ENCODE measurements at regions not wholly inside any gene's neighbourhood (a gene's known extent, or its start where the extent isn't known, plus 50 kb on each side); places are given as distances from the start of the nearest gene placed in this dataset.

GRCh38 chr18:25704071-25704470, 352.1 kb upstream of the ZNF521 start:
- no peak for DNase-seq
- H3K4me1 Mint-ChIP-seq, result no peaks in the 10 kb centered on the region
- no peak overlapping the region for H3K27ac Mint-ChIP-seq
- H3K9me3 Mint-ChIP-seq, result peaks cover 0 to 1% of the 10 kb centered on the region in 2 donors
- no peaks in the 10 kb centered on the region for H3K36me3 Mint-ChIP-seq
- no peak overlapping the region for H3K4me3 Mint-ChIP-seq
- peaks cover 7 to 9% of the 10 kb centered on the region in 2 donors for H3K27me3 Mint-ChIP-seq
- ATAC-seq (replicated peaks), result no peak

- Mint-ChIP-seq H3K36me3 (no peaks in the 10 kb centered on the region), H3K4me1 (no peaks in the 10 kb centered on the region), H3K27ac (no peak overlapping the region), H3K9me3 (peaks cover 0 to 1% of the 10 kb centered on the region in 2 donors), H3K27me3 (peaks cover 7 to 9% of the 10 kb centered on the region in 2 donors), H3K4me3 (no peak overlapping the region)
- DNase-seq, result no peak
- ATAC-seq (replicated peaks), result no peak
Observed at GRCh38 chr18:25701821-25702220, 349.9 kb upstream of the ZNF521 start.

- Mint-ChIP-seq H3K36me3 (no peaks in the 10 kb centered on the region), H3K9me3 (no peaks in the 10 kb centered on the region), H3K27ac (no peak overlapping the region), H3K4me3 (no peak overlapping the region), H3K27me3 (no peaks in the 10 kb centered on the region), H3K4me1 (no peaks in the 10 kb centered on the region)
- no peak for ATAC-seq (replicated peaks)
- no peak for DNase-seq
Observed at GRCh38 chr18:25686960-25687500, 335.1 kb upstream of the ZNF521 start.

GRCh38 chr18:25685088-25685487, 333.1 kb upstream of the ZNF521 start:
- no peaks in the 10 kb centered on the region for H3K36me3 Mint-ChIP-seq
- ATAC-seq (replicated peaks), result no peak
- no peaks in the 10 kb centered on the region for H3K27me3 Mint-ChIP-seq
- no peak for DNase-seq
- no peaks in the 10 kb centered on the region for H3K9me3 Mint-ChIP-seq
- H3K4me1 Mint-ChIP-seq, result no peaks in the 10 kb centered on the region
- H3K4me3 Mint-ChIP-seq, result no peak overlapping the region
- no peak overlapping the region for H3K27ac Mint-ChIP-seq

DNA sequence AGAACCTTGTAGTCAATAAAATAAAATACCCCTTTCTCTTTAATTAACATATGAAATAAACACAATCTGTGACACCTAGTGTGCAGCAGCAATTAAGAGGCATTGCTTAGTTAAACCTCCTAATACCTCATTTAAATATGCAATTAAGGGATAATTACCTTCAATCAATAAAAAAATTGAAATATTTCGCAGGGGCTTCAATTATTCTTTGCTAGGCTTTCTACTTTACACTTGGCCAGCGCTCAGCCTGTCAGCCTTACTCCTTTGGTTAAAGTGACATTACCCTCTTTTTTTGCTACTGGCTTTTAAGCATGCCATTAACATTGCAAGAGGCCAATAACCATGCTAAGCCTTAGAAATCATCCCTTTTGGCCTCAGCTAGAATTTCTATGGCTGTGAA, 327.5 kb upstream of the ZNF521 start:
- H3K27me3 Mint-ChIP-seq, result peaks cover 0 to 6% of the 10 kb centered on the region in 2 donors
- no peak overlapping the region for H3K4me3 Mint-ChIP-seq
- H3K4me1 Mint-ChIP-seq, result no peaks in the 10 kb centered on the region
- DNase-seq, result no peak
- no peak overlapping the region for H3K27ac Mint-ChIP-seq
- H3K9me3 Mint-ChIP-seq, result no peaks in the 10 kb centered on the region
- ATAC-seq (replicated peaks), result no peak
- no peaks in the 10 kb centered on the region for H3K36me3 Mint-ChIP-seq

DNA sequence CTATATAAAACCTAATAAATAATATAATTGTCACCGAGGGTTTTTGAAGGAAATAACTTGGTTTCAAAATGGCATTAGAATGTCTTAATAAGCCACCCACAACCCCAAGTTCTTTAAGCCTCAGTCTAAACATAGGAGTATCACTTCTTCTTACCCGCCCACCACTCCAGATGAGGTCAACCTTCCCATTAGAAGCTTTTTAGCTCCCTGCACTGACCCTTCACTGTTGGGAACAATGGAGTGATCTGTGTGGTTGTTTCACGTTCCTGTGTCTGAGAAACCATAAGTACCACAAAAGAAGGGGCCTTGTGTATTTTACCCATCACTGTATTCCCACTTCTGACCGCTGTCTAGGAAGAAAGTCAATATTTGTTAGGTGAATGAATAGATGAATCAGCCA, 326.3 kb upstream of the ZNF521 start:
- Mint-ChIP-seq H3K27me3 (peaks cover 0 to 12% of the 10 kb centered on the region in 2 donors), H3K36me3 (no peaks in the 10 kb centered on the region), H3K9me3 (no peaks in the 10 kb centered on the region), H3K4me3 (no peak overlapping the region), H3K27ac (no peak overlapping the region), H3K4me1 (no peaks in the 10 kb centered on the region)
- no peak for ATAC-seq (replicated peaks)
- no peak for DNase-seq

- peaks cover 0 to 1% of the 10 kb centered on the region in 2 donors for H3K9me3 Mint-ChIP-seq
- ATAC-seq (replicated peaks), result no peak
- H3K27me3 Mint-ChIP-seq, result peaks cover 5 to 19% of the 10 kb centered on the region in 2 donors
- H3K36me3 Mint-ChIP-seq, result no peaks in the 10 kb centered on the region
- DNase-seq, result no peak
- no peaks in the 10 kb centered on the region for H3K4me1 Mint-ChIP-seq
- H3K4me3 Mint-ChIP-seq, result no peak overlapping the region
- H3K27ac Mint-ChIP-seq, result no peak overlapping the region
Observed at GRCh38 chr18:25675123-25675850, 323.3 kb upstream of the ZNF521 start.

DNA sequence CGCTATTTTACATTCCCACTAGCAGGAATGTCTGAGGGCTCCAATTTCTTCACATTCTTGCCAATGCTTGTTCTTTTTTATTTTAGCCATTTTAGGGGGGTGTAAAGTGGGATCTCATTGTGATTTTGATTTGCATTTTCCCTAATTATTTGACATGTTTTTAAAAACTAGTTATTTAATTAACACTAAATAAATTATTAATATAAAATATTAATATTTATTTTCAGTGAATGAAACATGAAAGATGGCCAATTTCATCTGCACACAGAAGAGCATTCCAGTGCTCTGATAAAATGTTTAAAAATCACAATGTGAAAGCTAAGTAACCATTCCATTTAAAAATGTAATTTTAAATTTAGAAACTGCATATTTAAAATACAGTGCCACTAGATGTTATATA, 322.2 kb upstream of the ZNF521 start:
- no peak overlapping the region for H3K4me3 Mint-ChIP-seq
- H3K27ac Mint-ChIP-seq, result no peak overlapping the region
- DNase-seq, result no peak
- H3K27me3 Mint-ChIP-seq, result peaks cover 5 to 19% of the 10 kb centered on the region in 2 donors
- H3K36me3 Mint-ChIP-seq, result peaks cover 0 to 1% of the 10 kb centered on the region in 2 donors
- peaks cover 0 to 4% of the 10 kb centered on the region in 2 donors for H3K9me3 Mint-ChIP-seq
- ATAC-seq (replicated peaks), result no peak
- no peaks in the 10 kb centered on the region for H3K4me1 Mint-ChIP-seq

GRCh38 chr18:25672490-25672889, 320.5 kb upstream of the ZNF521 start:
- ATAC-seq (replicated peaks) (no peak), DNase-seq (no peak)
- Mint-ChIP-seq H3K27me3 (peaks cover 5 to 19% of the 10 kb centered on the region in 2 donors), H3K9me3 (peaks cover 0 to 4% of the 10 kb centered on the region in 2 donors), H3K27ac (no peak overlapping the region), H3K36me3 (peaks cover 0 to 1% of the 10 kb centered on the region in 2 donors), H3K4me3 (no peak overlapping the region), H3K4me1 (no peaks in the 10 kb centered on the region)

- Mint-ChIP-seq H3K27me3 (peaks cover 5 to 13% of the 10 kb centered on the region in 2 donors), H3K9me3 (peaks cover 0 to 4% of the 10 kb centered on the region in 2 donors), H3K36me3 (peaks cover 0 to 1% of the 10 kb centered on the region in 2 donors), H3K27ac (no peak overlapping the region), H3K4me1 (no peaks in the 10 kb centered on the region), H3K4me3 (no peak overlapping the region)
- DNase-seq, result no peak
- no peak for ATAC-seq (replicated peaks)
Observed at GRCh38 chr18:25669741-25670140, 317.8 kb upstream of the ZNF521 start.

DNA sequence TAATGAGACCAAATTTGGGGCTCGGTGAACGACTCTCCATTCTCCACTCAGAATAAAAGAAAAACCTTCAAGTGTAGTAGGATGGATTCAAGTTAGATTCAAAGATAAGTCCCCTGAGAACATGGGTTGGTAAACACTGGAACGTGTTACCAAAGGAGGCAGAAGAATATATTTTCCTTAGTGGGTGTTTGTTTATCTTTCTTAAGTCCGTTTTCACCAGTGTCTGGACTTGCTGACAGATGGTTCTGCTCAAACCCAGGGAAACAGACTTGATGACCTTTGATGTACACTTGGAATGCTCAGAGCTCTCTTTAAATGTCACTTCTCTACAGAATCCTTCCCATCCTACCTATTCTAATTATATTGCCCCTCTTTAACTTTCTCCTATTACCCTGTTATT, 310.3 kb upstream of the ZNF521 start:
- no peak overlapping the region for H3K27ac Mint-ChIP-seq
- no peak overlapping the region for H3K4me3 Mint-ChIP-seq
- H3K9me3 Mint-ChIP-seq, result no peaks in the 10 kb centered on the region
- DNase-seq (no peak), ATAC-seq (replicated peaks) (no peak)
- peaks cover 0 to 10% of the 10 kb centered on the region in 2 donors for H3K27me3 Mint-ChIP-seq
- no peaks in the 10 kb centered on the region for H3K36me3 Mint-ChIP-seq
- H3K4me1 Mint-ChIP-seq, result no peaks in the 10 kb centered on the region

DNA sequence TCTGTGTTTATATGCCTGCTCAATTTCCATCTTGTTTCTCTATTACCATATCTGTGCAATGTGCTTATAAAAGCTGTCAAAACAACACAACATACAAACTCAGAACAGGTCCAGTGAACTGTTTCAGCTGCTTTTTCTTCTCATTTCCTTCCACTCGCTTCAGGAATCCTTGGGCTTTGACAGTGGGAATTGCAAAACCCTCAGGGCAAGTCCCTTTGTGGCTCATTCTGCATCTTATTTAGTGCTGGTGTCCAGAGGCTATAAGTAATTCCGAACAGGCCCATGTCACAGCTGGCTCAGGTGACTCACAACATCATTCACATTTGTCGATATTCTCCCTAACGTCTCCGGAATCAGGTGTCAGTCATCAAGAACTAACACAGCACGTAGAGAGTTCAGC, 309.9 kb upstream of the ZNF521 start:
- Mint-ChIP-seq H3K36me3 (no peaks in the 10 kb centered on the region), H3K27me3 (peaks cover 0 to 10% of the 10 kb centered on the region in 2 donors), H3K27ac (no peak overlapping the region), H3K4me1 (no peaks in the 10 kb centered on the region), H3K4me3 (no peak overlapping the region), H3K9me3 (no peaks in the 10 kb centered on the region)
- ATAC-seq (replicated peaks), result no peak
- DNase-seq, result no peak

DNA sequence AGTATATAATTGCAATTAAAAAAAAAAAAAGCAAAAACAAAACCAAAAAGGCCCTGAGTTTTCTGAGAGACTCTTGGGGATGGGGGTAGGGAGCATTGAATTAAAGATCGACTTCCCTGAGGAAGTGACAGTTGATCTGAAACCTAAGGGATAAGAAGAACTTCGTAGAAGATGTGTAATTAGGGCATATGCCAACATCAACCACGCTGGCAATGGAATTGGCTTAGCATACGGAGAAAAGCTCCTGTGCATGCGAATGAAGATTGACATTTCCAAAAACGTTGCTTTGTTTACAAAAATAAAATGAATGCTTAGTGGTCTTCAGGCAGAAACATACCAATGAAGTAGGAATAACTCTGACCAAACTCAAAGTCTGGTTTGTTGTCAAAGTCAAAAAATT, 307.6 kb upstream of the ZNF521 start:
- Mint-ChIP-seq H3K4me1 (no peaks in the 10 kb centered on the region), H3K4me3 (no peak overlapping the region), H3K36me3 (no peaks in the 10 kb centered on the region), H3K27me3 (peaks cover 4 to 10% of the 10 kb centered on the region in 2 donors), H3K9me3 (peaks cover 4 to 5% of the 10 kb centered on the region in 2 donors), H3K27ac (no peak overlapping the region)
- DNase-seq, result no peak
- no peak for ATAC-seq (replicated peaks)

DNA sequence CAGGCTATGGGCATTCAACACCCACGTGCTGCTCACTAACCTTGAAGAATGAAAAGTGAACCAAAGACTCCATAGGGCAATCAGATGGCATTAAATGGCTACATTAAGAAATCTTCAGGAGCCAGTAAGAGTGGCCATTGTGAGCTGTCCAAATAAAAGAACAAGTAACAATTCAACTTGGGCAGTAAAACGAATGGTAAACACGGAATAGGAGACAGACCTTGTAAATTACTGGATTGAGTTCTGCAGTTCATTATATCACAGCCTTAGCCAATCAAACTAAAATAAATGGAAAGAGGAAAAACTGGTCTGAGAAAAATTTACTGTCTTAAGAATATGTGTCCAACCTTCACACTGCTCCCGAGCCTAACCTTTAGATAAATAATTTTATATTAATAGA, 306.5 kb upstream of the ZNF521 start:
- H3K27me3 Mint-ChIP-seq, result peaks cover 8 to 15% of the 10 kb centered on the region in 2 donors
- no peaks in the 10 kb centered on the region for H3K36me3 Mint-ChIP-seq
- peaks cover 4 to 5% of the 10 kb centered on the region in 2 donors for H3K9me3 Mint-ChIP-seq
- no peak overlapping the region for H3K4me3 Mint-ChIP-seq
- H3K27ac Mint-ChIP-seq, result no peak overlapping the region
- H3K4me1 Mint-ChIP-seq, result no peaks in the 10 kb centered on the region
- DNase-seq (no peak), ATAC-seq (replicated peaks) (no peak)

GRCh38 chr18:25651553-25651952, 299.6 kb upstream of the ZNF521 start:
- Mint-ChIP-seq H3K4me3 (no peak overlapping the region), H3K27me3 (peaks cover 6 to 8% of the 10 kb centered on the region in 2 donors), H3K36me3 (no peaks in the 10 kb centered on the region), H3K9me3 (peaks cover 4 to 5% of the 10 kb centered on the region in 2 donors), H3K4me1 (no peaks in the 10 kb centered on the region), H3K27ac (no peak overlapping the region)
- ATAC-seq (replicated peaks), result no peak
- DNase-seq, result no peak
